Heart left ventricle (tissue), 13 donors: ENCODE measurements at regions not wholly inside any gene's neighbourhood (a gene's known extent, or its start where the extent isn't known, plus 50 kb on each side); places are given as distances from the start of the nearest gene placed in this dataset.

ENCODE experiments used
- POLR2A ChIP-seq, 2 donors: fragments of 450-650 bp; IDR thresholded peaks; one replicate each; pipeline ENCODE4 v1.6.1; 2017; ENCODE audit warnings: antibody characterized with exemption in 2 of 2, mild to moderate bottlenecking in 2 of 2, moderate library complexity in 2 of 2
- TF ChIP-seq, protein P1 (sequence below), 12 donors: fragments of 200-600 bp; sonication (generic) in 4 of 12; IDR thresholded peaks; one replicate each; pipeline versions ENCODE4 v1.5.0 to v1.8.0; 2018 to 2022; ENCODE audit warnings: antibody characterized with exemption in 12 of 12, mild to moderate bottlenecking in 5 of 12
- donor health status: ischemic (EF 13 %, LVEDD 7.1; RV severe dilation, severe dysfunction).
- donor health status: DM: no; HTN: yes; CAD: no.
- donor health status: DM: no; HTN: no; CAD: no.
- donor health status: ischemic (EF 25% LVEDD 6.9; RV normal size, moderate dysfunction).
- donor health status: ischemic (EF 25% LVEDD 5.7; RV mildly dilated, moderate dysfunction).
- donor health status: ischemic (EF 35%, LVEDD 5.7; RV mildly dilated, moderate dysfunction).
- donor health status: nonischemic (EF 11% LVEDD 7.7; RV severe dilation, severe dysfunction).
- donor health status: DM: yes; HTN: yes; CAD: no.
- donor health status: PGD.
- donor health status: ischemic (EF 29% LVEDD 5.4; RV normal size, mild dysfunction).
- donor health status: nonischemic (EF 23%, LVEDD 6.1; RV moderate dilation, normal function).

DNA sequence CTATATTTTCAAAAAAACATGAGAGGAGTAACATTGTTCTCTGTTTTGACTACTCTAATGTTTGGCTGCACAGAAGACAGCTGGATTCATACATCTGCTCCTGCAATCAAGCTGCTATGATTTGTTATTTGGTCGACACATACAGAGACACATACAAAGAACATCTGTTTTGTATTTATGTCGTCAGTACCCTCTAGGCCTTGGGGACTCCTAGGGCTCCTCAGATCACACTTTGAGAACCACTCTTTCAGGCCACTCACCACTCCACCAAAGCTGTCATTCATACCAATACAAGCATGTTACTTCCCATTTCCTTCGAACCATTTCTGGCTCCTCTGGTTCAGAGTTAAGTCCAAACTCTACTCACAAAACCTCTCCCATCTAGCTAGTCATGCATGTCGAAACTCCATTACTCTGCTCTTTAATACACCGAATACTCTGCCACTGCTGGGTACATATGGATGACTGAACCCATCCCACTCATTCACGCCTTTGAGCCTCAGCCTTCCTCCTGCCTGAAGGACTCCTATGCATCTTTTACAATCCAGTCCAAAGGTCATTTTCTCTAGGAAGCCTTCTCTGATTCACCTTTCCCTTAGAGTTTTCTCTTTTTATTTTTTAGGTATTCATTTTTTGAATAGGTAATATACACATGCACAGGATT lies 102.9 kb upstream of the ARHGEF3 start:
- TF ChIP-seq, protein P1, sequence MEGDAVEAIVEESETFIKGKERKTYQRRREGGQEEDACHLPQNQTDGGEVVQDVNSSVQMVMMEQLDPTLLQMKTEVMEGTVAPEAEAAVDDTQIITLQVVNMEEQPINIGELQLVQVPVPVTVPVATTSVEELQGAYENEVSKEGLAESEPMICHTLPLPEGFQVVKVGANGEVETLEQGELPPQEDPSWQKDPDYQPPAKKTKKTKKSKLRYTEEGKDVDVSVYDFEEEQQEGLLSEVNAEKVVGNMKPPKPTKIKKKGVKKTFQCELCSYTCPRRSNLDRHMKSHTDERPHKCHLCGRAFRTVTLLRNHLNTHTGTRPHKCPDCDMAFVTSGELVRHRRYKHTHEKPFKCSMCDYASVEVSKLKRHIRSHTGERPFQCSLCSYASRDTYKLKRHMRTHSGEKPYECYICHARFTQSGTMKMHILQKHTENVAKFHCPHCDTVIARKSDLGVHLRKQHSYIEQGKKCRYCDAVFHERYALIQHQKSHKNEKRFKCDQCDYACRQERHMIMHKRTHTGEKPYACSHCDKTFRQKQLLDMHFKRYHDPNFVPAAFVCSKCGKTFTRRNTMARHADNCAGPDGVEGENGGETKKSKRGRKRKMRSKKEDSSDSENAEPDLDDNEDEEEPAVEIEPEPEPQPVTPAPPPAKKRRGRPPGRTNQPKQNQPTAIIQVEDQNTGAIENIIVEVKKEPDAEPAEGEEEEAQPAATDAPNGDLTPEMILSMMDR (IDR thresholded peaks at IDR 0.05), result no peak
- no peak for TF ChIP-seq POLR2A (IDR thresholded peaks at IDR 0.05)
